A673 (cell line): ENCODE measurements at regions not wholly inside any gene's neighbourhood (a gene's known extent, or its start where the extent isn't known, plus 50 kb on each side); places are given as distances from the start of the nearest gene placed in this dataset.

ENCODE experiments used
- CTCF ChIP-seq: fragments of 300-800, 200-600 bp; sonication (generic); conservative IDR thresholded peaks from 2 replicates; pipeline ENCODE4 v1.5.1; 2017; ENCODE audit warnings: low read depth, mild to moderate bottlenecking, antibody characterized with exemption, low read length, moderate library complexity, mixed read lengths
- EZH2 ChIP-seq: fragments of 200-600 bp; sonication (generic); IDR thresholded peaks from 2 replicates; pipeline ENCODE4 v1.6.1; 2017; ENCODE audit warnings: borderline replicate concordance, low read depth, mild to moderate bottlenecking, mixed read lengths, antibody characterized with exemption, low read length; ENCODE audit not compliant: poor library complexity, severe bottlenecking

GRCh38 chr1:5565281-5566125 lies 426.7 kb downstream of the NPHP4 start:
- TF ChIP-seq CTCF = no peak
- TF ChIP-seq EZH2 = no peak
